HepG2 (cell line): ENCODE measurements at regions not wholly inside any gene's neighbourhood (a gene's known extent, or its start where the extent isn't known, plus 50 kb on each side); places are given as distances from the start of the nearest gene placed in this dataset.

Source experiments
- ATAC-seq: fragments of 200-7000 bp; cut with Tn5 transposase; 3 replicates; pipeline ENCODE4 v1.9.1; 2020; ENCODE audit warnings: mild to moderate bottlenecking, moderate library complexity
- BruUV-seq: library from RNA; stranded (reverse); fragments of 400-500 nt; replicated peaks from 2 replicates; lab custom pipeline; 2021; lab: Mats Ljungman, UMichigan
- CTCF ChIA-PET: fragments of 300-600 bp; formaldehyde crosslinking; extraction: SDS; loops from one replicate; lab custom pipeline; 2021; ENCODE audit warnings: low total read pairs, inconsistent platforms, low intra/inter-chr PET ratio; lab: Yijun Ruan, JAX
- POLR2A ChIA-PET: fragments of 350-600 bp; sonication (Branson Sonifier 250); formaldehyde crosslinking; loops from one replicate; lab custom pipeline; 2020; ENCODE audit warnings: antibody characterized with exemption, inconsistent platforms; lab: Yijun Ruan, JAX
- DNase-seq: peaks from one replicate; pipeline ENCODE4 v3.0.0-alpha.2; 2015; ENCODE audit warnings: low spot score
- FAIRE-seq: peaks from 3 replicates; lab custom pipeline; 2011; peaks lifted over from hg19 to GRCh38; lab: Jason Lieb, UNC
- H2AFZ ChIP-seq: one replicate; pipeline ENCODE4 v1.6.1; 2011; ENCODE audit warnings: low read length, inconsistent platforms
- H3K27ac ChIP-seq: fragments of 300-600 bp; 3 replicates; pipeline ENCODE4 v1.8.0; 2011; ENCODE audit warnings: mixed run types, mild to moderate bottlenecking, mixed read lengths, low read length, inconsistent platforms; ENCODE audit not compliant: insufficient read depth; ENCODE audit errors: extremely low read length
- H3K27me3 ChIP-seq, 2 experiments: fragments of 200-600 bp in 1 of 2; 2 replicates in 1 of 2; 3 replicates in 1 of 2; pipeline versions ENCODE4 v1.6.0 to v1.8.0; 2011; ENCODE audit warnings: low read length in 2 of 2, mild to moderate bottlenecking in 2 of 2, moderate library complexity in 2 of 2, inconsistent platforms in 1 of 2; ENCODE audit not compliant: insufficient read depth in 2 of 2, control insufficient read depth in 1 of 2
- H3K36me3 ChIP-seq, 2 experiments: fragments of 200-600 bp in 1 of 2; replicated peaks in 1 of 2; 2 replicates in 1 of 2; 3 replicates in 1 of 2; pipeline versions ENCODE4 v1.5.1 to v1.8.0; 2011; ENCODE audit warnings: low read length in 2 of 2, inconsistent platforms in 1 of 2; ENCODE audit not compliant: insufficient read depth in 2 of 2, control insufficient read depth in 1 of 2
- H3K4me1 ChIP-seq: 2 replicates; pipeline ENCODE4 v1.5.1; 2012; ENCODE audit warnings: low read length, inconsistent platforms; ENCODE audit not compliant: insufficient read depth
- H3K4me2 ChIP-seq: 2 replicates; pipeline ENCODE4 v1.6.0; 2011; ENCODE audit warnings: low read depth, low read length, inconsistent platforms
- H3K4me3 ChIP-seq, 3 experiments: fragments of 200-600 bp in 1 of 3; sonication (generic), shearing (Covaris generic) in 1 of 3; replicated peaks in 1 of 3; 2 replicates each; pipeline ENCODE4 v1.5.1; 2011 to 2016; ENCODE audit warnings: low read length in 3 of 3, inconsistent platforms in 2 of 3, low read depth in 2 of 3, mild to moderate bottlenecking in 2 of 3, control low read depth in 1 of 3, mixed read lengths in 1 of 3; ENCODE audit not compliant: insufficient read depth in 1 of 3
- H3K79me2 ChIP-seq: one replicate; pipeline ENCODE4 v1.6.1; 2011; ENCODE audit warnings: low read length, inconsistent platforms; ENCODE audit not compliant: insufficient read depth
- H3K9ac ChIP-seq: 2 replicates; pipeline ENCODE4 v1.6.0; 2011; ENCODE audit warnings: mild to moderate bottlenecking, low read depth, low read length, inconsistent platforms; ENCODE audit not compliant: insufficient read depth
- H3K9me3 ChIP-seq: 2 replicates; pipeline ENCODE4 v1.5.1; 2012; ENCODE audit warnings: mild to moderate bottlenecking, low read length
- H4K20me1 ChIP-seq: 2 replicates; pipeline ENCODE4 v1.6.0; 2011; ENCODE audit warnings: inconsistent platforms, mild to moderate bottlenecking, low read length, moderate library complexity; ENCODE audit not compliant: insufficient read depth
- AFF4 ChIP-seq: sonication (generic); formaldehyde crosslinking; IDR thresholded peaks from 2 replicates; pipeline ENCODE4 v1.4.0; 2020; ENCODE audit warnings: missing genetic modification reagents
- IKZF1 ChIP-seq: fragments of 450-650 bp; IDR thresholded peaks from 2 replicates; pipeline ENCODE4 v1.7.1; 2016
- IRX3 ChIP-seq: sonication (generic); formaldehyde crosslinking; IDR thresholded peaks from 2 replicates; pipeline ENCODE4 v1.8.1; 2023; ENCODE audit warnings: mild to moderate bottlenecking, low read depth, missing genetic modification reagents, borderline replicate concordance
- ISL2 ChIP-seq: sonication (generic); formaldehyde crosslinking; IDR thresholded peaks from 2 replicates; pipeline ENCODE4 v1.5.0; 2020; ENCODE audit warnings: missing genetic modification reagents
- KDM5A ChIP-seq: fragments of 200-600 bp; sonication (generic); IDR thresholded peaks from 2 replicates; pipeline ENCODE4 v1.7.0; 2018; ENCODE audit warnings: antibody characterized with exemption, mild to moderate bottlenecking, low read length, borderline replicate concordance
- KLF12 ChIP-seq: sonication (generic); formaldehyde crosslinking; IDR thresholded peaks from 2 replicates; pipeline ENCODE4 v1.4.0; 2020; ENCODE audit warnings: missing genetic modification reagents, borderline replicate concordance
- PAX8 ChIP-seq: sonication (generic); formaldehyde crosslinking; IDR thresholded peaks from 2 replicates; pipeline ENCODE4 v1.8.0; 2022; ENCODE audit warnings: mild to moderate bottlenecking, missing genetic modification reagents, borderline replicate concordance
- RFX5 ChIP-seq: IDR thresholded peaks from 2 replicates; pipeline ENCODE4 v1.6.1; 2011; ENCODE audit warnings: low read depth, low read length, improper control_type of control experiment
- TBX2 ChIP-seq: sonication (generic); formaldehyde crosslinking; IDR thresholded peaks from 2 replicates; pipeline ENCODE4 v1.5.0; 2020; ENCODE audit warnings: missing genetic modification reagents, mild to moderate bottlenecking, borderline replicate concordance
- TGIF2 ChIP-seq: IDR thresholded peaks from 2 replicates; pipeline ENCODE4 v1.6.1; 2016; ENCODE audit warnings: control low read depth, missing compliant biosample characterization
- ZMYM2 ChIP-seq: sonication (generic); formaldehyde crosslinking; IDR thresholded peaks from 2 replicates; pipeline ENCODE4 v1.8.0; 2022; ENCODE audit warnings: mild to moderate bottlenecking, missing genetic modification reagents
- ZNF142 ChIP-seq: sonication (generic); formaldehyde crosslinking; IDR thresholded peaks from 2 replicates; pipeline ENCODE4 v1.4.0; 2020; ENCODE audit warnings: missing genetic modification reagents
- ZNF24 ChIP-seq: fragments of 450-650 bp; IDR thresholded peaks from 2 replicates; pipeline ENCODE4 v1.6.1; 2017; ENCODE audit warnings: antibody characterized with exemption, mild to moderate bottlenecking
- ZNF343 ChIP-seq: sonication (generic); formaldehyde crosslinking; IDR thresholded peaks from 2 replicates; pipeline ENCODE4 v1.4.0; 2020; ENCODE audit warnings: mild to moderate bottlenecking, missing genetic modification reagents
- ZSCAN31 ChIP-seq: sonication (generic); formaldehyde crosslinking; IDR thresholded peaks from 2 replicates; pipeline ENCODE4 v1.5.0; 2020; ENCODE audit warnings: low read depth, mild to moderate bottlenecking, missing genetic modification reagents
- WGBS: methylation state at CpG from one replicate; pipeline ENCODE4 v1.1.6; 2017; ENCODE audit warnings: low lambda C conversion rate; 5-methylcytosine and 5-hydroxymethylcytosine counted together
- in situ Hi-C: cut with HindIII; loops from 2 replicates; pipeline ENCODE4 v1.10.0; 2017; ENCODE audit warnings: low pct_unique_long_range_greater_than_20kb; ENCODE audit not compliant: extremely low pct_ligation_motif_present
- intact Hi-C: fragments of 100-400 bp; cut with micrococcal nuclease; formaldehyde crosslinking; loops from one replicate; pipeline ENCODE4 v1.10.0; 2022; ENCODE audit not compliant: unreplicated experiment
- TF ChIP-seq, protein P1 (sequence below): fragments of 450-650 bp; IDR thresholded peaks from 2 replicates; pipeline ENCODE4 v1.6.1; 2017

DNA sequence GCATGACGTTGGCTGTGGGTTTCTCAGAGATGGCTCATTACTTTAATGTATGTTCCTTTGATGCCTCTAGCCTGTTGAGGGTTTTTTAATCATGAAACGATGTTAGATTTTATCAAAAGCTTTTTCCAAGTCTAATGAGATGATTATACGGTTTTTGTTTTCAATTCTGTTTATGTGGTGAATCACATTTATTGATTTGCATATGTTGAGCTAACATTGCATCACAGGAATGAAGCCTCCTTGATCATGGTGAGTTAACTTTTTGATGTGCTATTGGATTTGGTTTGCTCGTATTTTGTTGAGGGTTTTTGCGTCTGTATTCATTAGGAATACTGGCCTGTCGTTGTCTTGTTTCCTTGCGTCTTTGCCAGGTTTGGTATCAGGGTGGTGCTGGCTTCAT, 52.3 kb upstream of the PTPN12 start:
- Histone ChIP-seq H3K9ac (no peak overlapping the region), H3K79me2 (no peaks in the 10 kb centered on the region), H3K9me3 (no peaks in the 10 kb centered on the region), H3K27ac (no peak overlapping the region), H3K4me1 (peaks cover 28% of the 10 kb centered on the region), H3K36me3 (no peaks in the 10 kb centered on the region), H3K4me3 (no peak overlapping the region), H4K20me1 (no peaks in the 10 kb centered on the region), H2AFZ (no peak overlapping the region), H3K4me2 (no peak overlapping the region), H3K27me3 (no peaks in the 10 kb centered on the region)
- no peak for DNase-seq
- in situ Hi-C loops = no loop called here
- ChIA-PET POLR2A (no interaction called here), CTCF (no interaction called here)
- no peak for ATAC-seq
- intact Hi-C loops = no loop called here
- 74% methylated on average over 7 of the region's 7 CpGs for WGBS
- FAIRE-seq = no peak
- BruUV-seq = no TSS peak
- TF ChIP-seq KDM5A (no peak), IKZF1 (no peak), ZNF142 (no peak), ZNF24 (no peak), ZNF343 (CRISPR knock-in tag) (no peak), ISL2 (CRISPR knock-in tag) (no peak), PAX8 (CRISPR knock-in tag) (no peak), KLF12 (CRISPR knock-in tag) (no peak), RFX5 (no peak), AFF4 (CRISPR knock-in tag) (no peak), ZSCAN31 (no peak), TGIF2 (CRISPR knock-in tag) (no peak), ZMYM2 (no peak), IRX3 (CRISPR knock-in tag) (no peak), TBX2 (CRISPR knock-in tag) (no peak)
- TF ChIP-seq, protein P1, sequence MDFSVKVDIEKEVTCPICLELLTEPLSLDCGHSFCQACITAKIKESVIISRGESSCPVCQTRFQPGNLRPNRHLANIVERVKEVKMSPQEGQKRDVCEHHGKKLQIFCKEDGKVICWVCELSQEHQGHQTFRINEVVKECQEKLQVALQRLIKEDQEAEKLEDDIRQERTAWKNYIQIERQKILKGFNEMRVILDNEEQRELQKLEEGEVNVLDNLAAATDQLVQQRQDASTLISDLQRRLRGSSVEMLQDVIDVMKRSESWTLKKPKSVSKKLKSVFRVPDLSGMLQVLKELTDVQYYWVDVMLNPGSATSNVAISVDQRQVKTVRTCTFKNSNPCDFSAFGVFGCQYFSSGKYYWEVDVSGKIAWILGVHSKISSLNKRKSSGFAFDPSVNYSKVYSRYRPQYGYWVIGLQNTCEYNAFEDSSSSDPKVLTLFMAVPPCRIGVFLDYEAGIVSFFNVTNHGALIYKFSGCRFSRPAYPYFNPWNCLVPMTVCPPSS = no peak
